ENCODE measurements at regions not wholly inside any gene's neighbourhood (a gene's known extent, or its start where the extent isn't known, plus 50 kb on each side); places are given as distances from the start of the nearest gene placed in this dataset.
A peak's percentile ranks its signal among the peaks of the same experiment; 100 is the strongest.

GRCh38 chrX:87896057-87896456, 378.5 kb downstream of the KLHL4 start:
- intact Hi-C loops (cut with micrococcal nuclease; ENCODE audit: unreplicated experiment) (no loop called here), in situ Hi-C loops (cut with HindIII; ENCODE audit: low pct_unique_long_range_greater_than_20kb, low sequenced_read_pairs) (no loop called here)
- Histone ChIP-seq H3K27me3 (ENCODE audit: control insufficient read depth, insufficient read depth, low read length) (no peaks in the 10 kb centered on the region), H3K9me3 (ENCODE audit: control insufficient read depth, insufficient read depth, low read depth, low read length) (no peaks in the 10 kb centered on the region), H3K4me3 (ENCODE audit: low read depth in 2 of 2, low read length in 2 of 2) (no peak overlapping the region), H3K4me1 (ENCODE audit: control insufficient read depth, insufficient read depth, low read length) (no peaks in the 10 kb centered on the region), H3K36me3 (ENCODE audit: control insufficient read depth, insufficient read depth, low read length) (no peaks in the 10 kb centered on the region), H3K27ac (ENCODE audit: low read length) (no peak overlapping the region)
- ChIA-PET CTCF (no interaction called here), POLR2A (no interaction called here)
- TF ChIP-seq POLR2AphosphoS5 (IDR thresholded peaks at IDR 0.05; ENCODE audit: low read depth, low read length) (no peak), SIN3A (IDR thresholded peaks at IDR 0.05; ENCODE audit: borderline replicate concordance, insufficient read depth, low read depth, low read length) (no peak), TCF7L2 (IDR thresholded peaks at IDR 0.05; ENCODE audit: low read depth, low read length) (no peak)
- TF ChIP-seq, protein P1, sequence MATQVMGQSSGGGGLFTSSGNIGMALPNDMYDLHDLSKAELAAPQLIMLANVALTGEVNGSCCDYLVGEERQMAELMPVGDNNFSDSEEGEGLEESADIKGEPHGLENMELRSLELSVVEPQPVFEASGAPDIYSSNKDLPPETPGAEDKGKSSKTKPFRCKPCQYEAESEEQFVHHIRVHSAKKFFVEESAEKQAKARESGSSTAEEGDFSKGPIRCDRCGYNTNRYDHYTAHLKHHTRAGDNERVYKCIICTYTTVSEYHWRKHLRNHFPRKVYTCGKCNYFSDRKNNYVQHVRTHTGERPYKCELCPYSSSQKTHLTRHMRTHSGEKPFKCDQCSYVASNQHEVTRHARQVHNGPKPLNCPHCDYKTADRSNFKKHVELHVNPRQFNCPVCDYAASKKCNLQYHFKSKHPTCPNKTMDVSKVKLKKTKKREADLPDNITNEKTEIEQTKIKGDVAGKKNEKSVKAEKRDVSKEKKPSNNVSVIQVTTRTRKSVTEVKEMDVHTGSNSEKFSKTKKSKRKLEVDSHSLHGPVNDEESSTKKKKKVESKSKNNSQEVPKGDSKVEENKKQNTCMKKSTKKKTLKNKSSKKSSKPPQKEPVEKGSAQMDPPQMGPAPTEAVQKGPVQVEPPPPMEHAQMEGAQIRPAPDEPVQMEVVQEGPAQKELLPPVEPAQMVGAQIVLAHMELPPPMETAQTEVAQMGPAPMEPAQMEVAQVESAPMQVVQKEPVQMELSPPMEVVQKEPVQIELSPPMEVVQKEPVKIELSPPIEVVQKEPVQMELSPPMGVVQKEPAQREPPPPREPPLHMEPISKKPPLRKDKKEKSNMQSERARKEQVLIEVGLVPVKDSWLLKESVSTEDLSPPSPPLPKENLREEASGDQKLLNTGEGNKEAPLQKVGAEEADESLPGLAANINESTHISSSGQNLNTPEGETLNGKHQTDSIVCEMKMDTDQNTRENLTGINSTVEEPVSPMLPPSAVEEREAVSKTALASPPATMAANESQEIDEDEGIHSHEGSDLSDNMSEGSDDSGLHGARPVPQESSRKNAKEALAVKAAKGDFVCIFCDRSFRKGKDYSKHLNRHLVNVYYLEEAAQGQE (IDR thresholded peaks at IDR 0.05; ENCODE audit: insufficient read depth in 1 of 2, low read depth in 2 of 2, low read length in 1 of 2): no peak
- TF ChIP-seq, protein P2, sequence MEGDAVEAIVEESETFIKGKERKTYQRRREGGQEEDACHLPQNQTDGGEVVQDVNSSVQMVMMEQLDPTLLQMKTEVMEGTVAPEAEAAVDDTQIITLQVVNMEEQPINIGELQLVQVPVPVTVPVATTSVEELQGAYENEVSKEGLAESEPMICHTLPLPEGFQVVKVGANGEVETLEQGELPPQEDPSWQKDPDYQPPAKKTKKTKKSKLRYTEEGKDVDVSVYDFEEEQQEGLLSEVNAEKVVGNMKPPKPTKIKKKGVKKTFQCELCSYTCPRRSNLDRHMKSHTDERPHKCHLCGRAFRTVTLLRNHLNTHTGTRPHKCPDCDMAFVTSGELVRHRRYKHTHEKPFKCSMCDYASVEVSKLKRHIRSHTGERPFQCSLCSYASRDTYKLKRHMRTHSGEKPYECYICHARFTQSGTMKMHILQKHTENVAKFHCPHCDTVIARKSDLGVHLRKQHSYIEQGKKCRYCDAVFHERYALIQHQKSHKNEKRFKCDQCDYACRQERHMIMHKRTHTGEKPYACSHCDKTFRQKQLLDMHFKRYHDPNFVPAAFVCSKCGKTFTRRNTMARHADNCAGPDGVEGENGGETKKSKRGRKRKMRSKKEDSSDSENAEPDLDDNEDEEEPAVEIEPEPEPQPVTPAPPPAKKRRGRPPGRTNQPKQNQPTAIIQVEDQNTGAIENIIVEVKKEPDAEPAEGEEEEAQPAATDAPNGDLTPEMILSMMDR (IDR thresholded peaks at IDR 0.05): no peak
- no peak for ATAC-seq
- no peak for DNase-seq (ENCODE audit: low read depth, low spot score)
- BruUV-seq (replicated peaks): no TSS peak

DNA sequence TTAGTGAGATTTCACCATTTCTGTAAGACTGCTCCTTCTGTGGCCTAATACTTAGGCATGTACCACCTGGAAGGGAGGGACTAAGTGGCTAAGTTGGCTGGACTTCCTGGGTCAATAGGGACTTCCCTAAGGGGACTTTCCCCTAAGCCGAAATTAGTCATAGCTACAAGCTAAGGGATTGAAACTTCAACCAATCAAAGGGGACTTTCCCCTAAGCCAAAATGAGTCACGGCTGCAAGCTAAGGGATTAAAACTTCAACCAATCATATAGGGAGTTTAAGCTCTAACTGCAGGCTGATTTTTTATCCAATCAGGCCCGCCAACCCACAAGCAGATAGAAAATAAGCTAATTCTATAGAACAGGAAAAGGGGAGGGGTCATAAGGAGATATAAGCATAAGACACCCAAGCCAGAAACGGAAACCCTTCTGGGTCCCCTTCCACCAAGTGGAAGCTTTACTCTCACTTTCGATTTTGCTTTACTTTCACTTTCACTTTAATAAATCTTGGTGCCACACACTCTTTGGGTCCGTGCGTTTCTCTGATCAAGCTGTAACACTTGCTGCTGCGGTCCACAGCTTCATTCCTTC, 382.8 kb downstream of the KLHL4 start:
- H3K27me3 ChIP-seq (ENCODE audit: control insufficient read depth, insufficient read depth, low read length): no peaks in the 10 kb centered on the region
- in situ Hi-C loops (cut with HindIII; ENCODE audit: low pct_unique_long_range_greater_than_20kb, low sequenced_read_pairs): no loop called here
- peak overlapping the region; percentile 7 to 25; a peak in 3 of 4 replicates for H3K4me3 ChIP-seq (ENCODE audit: low read depth in 2 of 2, low read length in 2 of 2)
- POLR2A ChIA-PET: no interaction called here
- H3K4me1 ChIP-seq (ENCODE audit: control insufficient read depth, insufficient read depth, low read length): no peaks in the 10 kb centered on the region
- TF ChIP-seq, protein P1 (IDR thresholded peaks at IDR 0.05; ENCODE audit: insufficient read depth in 1 of 2, low read depth in 2 of 2, low read length in 1 of 2): no peak
- TF ChIP-seq, protein P2 (IDR thresholded peaks at IDR 0.05): no peak
- no peak for TF ChIP-seq TCF7L2 (IDR thresholded peaks at IDR 0.05; ENCODE audit: low read depth, low read length)
- no peak for TF ChIP-seq POLR2AphosphoS5 (IDR thresholded peaks at IDR 0.05; ENCODE audit: low read depth, low read length)
- TF ChIP-seq SIN3A (IDR thresholded peaks at IDR 0.05; ENCODE audit: borderline replicate concordance, insufficient read depth, low read depth, low read length): no peak
- no TSS peak for BruUV-seq (replicated peaks)
- no peak overlapping the region for H3K27ac ChIP-seq (ENCODE audit: low read length)
- intact Hi-C loops (cut with micrococcal nuclease; ENCODE audit: unreplicated experiment): no loop called here
- DNase-seq (ENCODE audit: low read depth, low spot score): no peak
- CTCF ChIA-PET: no interaction called here
- no peaks in the 10 kb centered on the region for H3K9me3 ChIP-seq (ENCODE audit: control insufficient read depth, insufficient read depth, low read depth, low read length)
- H3K36me3 ChIP-seq (ENCODE audit: control insufficient read depth, insufficient read depth, low read length): no peaks in the 10 kb centered on the region
- no peak for ATAC-seq

Data from Panc1 (cell line).